Sigmoid colon (tissue), 6 donors: ENCODE measurements at regions not wholly inside any gene's neighbourhood (a gene's known extent, or its start where the extent isn't known, plus 50 kb on each side); places are given as distances from the start of the nearest gene placed in this dataset.

Source experiments
- DNase-seq: peaks from one replicate; pipeline ENCODE4 v3.0.0-alpha.2; 2019
- H3K27ac ChIP-seq, 4 donors: fragments of 200-600 bp; sonication (generic); one replicate each; pipeline ENCODE4 v1.5.1; 2016 to 2019; ENCODE audit warnings: mild to moderate bottlenecking in 1 of 4
- H3K27me3 ChIP-seq, 3 donors: fragments of 200-600 bp; sonication (generic); one replicate each; pipeline ENCODE4 v1.5.1; 2019; ENCODE audit warnings: mild to moderate bottlenecking in 1 of 3
- H3K36me3 ChIP-seq, 4 donors: fragments of 200-600 bp; sonication (generic); one replicate each; pipeline ENCODE4 v1.5.1; 2016 to 2019
- H3K4me1 ChIP-seq, 4 donors: fragments of 200-600 bp; sonication (generic); one replicate each; pipeline ENCODE4 v1.5.1; 2017 to 2019
- H3K4me3 ChIP-seq, 4 donors: fragments of 200-600 bp; sonication (generic); one replicate each; pipeline ENCODE4 v1.5.1; 2017 to 2019; ENCODE audit warnings: mild to moderate bottlenecking in 2 of 4, moderate library complexity in 1 of 4
- H3K9me3 ChIP-seq, 4 donors: fragments of 200-600 bp in 3 of 4; sonication (generic) in 3 of 4; one replicate each; pipeline versions ENCODE4 v1.5.1 to v1.6.1; 2013 to 2019
- CTCF ChIP-seq, 4 experiments: fragments of 450-650 bp in 3 of 4; fragments of 200-600 bp in 1 of 4; IDR thresholded peaks; one replicate each; pipeline ENCODE4 v1.5.1; 2016 to 2019; ENCODE audit warnings: antibody characterized with exemption in 4 of 4, mild to moderate bottlenecking in 3 of 4, moderate library complexity in 2 of 4
- EP300 ChIP-seq, 4 donors: sonication (generic); formaldehyde crosslinking; IDR thresholded peaks; one replicate each; pipeline ENCODE4 v1.6.1; 2017; ENCODE audit warnings: antibody characterized with exemption in 4 of 4
- POLR2A ChIP-seq, 2 donors: fragments of 450-650 bp; IDR thresholded peaks; one replicate each; pipeline ENCODE4 v1.6.1; 2016; ENCODE audit warnings: antibody characterized with exemption in 2 of 2, mild to moderate bottlenecking in 2 of 2, moderate library complexity in 2 of 2
- POLR2AphosphoS5 ChIP-seq, 4 donors: sonication (generic); formaldehyde crosslinking; IDR thresholded peaks; one replicate each; pipeline ENCODE4 v1.6.1; 2017; ENCODE audit warnings: antibody characterized with exemption in 4 of 4
- WGBS, 2 donors: extraction: QIAGEN DNeasy Blood & Tissue Kit; methylation state at CpG; one replicate each; pipeline ENCODE4 v1.1.7; 2013; 5-methylcytosine and 5-hydroxymethylcytosine counted together
- intact Hi-C: fragments of 100-400 bp; cut with DNase I; formaldehyde crosslinking; loops from one replicate; pipeline ENCODE4 v1.15.1; 2023
- donor health status: healthy with polysubstance abuse.
- donor health status: healthy.

- Histone ChIP-seq H3K4me3 (no peak overlapping the region), H3K27ac (no peak overlapping the region), H3K36me3 (no peaks in the 10 kb centered on the region), H3K4me1 (no peaks in the 10 kb centered on the region), H3K27me3 (no peaks in the 10 kb centered on the region), H3K9me3 (no peaks in the 10 kb centered on the region)
- TF ChIP-seq CTCF (IDR thresholded peaks at IDR 0.05) (no peak), POLR2AphosphoS5 (IDR thresholded peaks at IDR 0.05) (no peak), POLR2A (IDR thresholded peaks at IDR 0.05) (no peak), EP300 (IDR thresholded peaks at IDR 0.05) (no peak)
- intact Hi-C loops, result loop anchor here (5.0 kb wide), 2 partner anchors 118 to 238 kb away; partner anchors contain the start of gene RASGRP1
- no peak for DNase-seq
- 84 to 86% methylated on average over 5 of the region's 5 CpGs for WGBS, 2 donors
These were observed 116.2 kb upstream of the RASGRP1 start for GRCh38 chr15:38680775-38681174.

GRCh38 chr15:38682363-38682762 lies 117.7 kb upstream of the RASGRP1 start:
- no peak for DNase-seq
- Histone ChIP-seq H3K36me3 (no peaks in the 10 kb centered on the region), H3K4me3 (no peak overlapping the region), H3K9me3 (no peaks in the 10 kb centered on the region), H3K27me3 (no peaks in the 10 kb centered on the region), H3K27ac (no peak overlapping the region), H3K4me1 (no peaks in the 10 kb centered on the region)
- TF ChIP-seq POLR2A (IDR thresholded peaks at IDR 0.05) (no peak), EP300 (IDR thresholded peaks at IDR 0.05) (no peak), POLR2AphosphoS5 (IDR thresholded peaks at IDR 0.05) (no peak), CTCF (IDR thresholded peaks at IDR 0.05) (no peak)
- intact Hi-C loops, result loop anchor here (2.0 to 5.0 kb wide), 3 partner anchors 120 to 240 kb away; partner anchors contain the start of gene RASGRP1
- WGBS, 2 donors, result 63 to 76% methylated on average over 3 of the region's 3 CpGs

GRCh38 chr15:38682861-38683260 lies 118.2 kb upstream of the RASGRP1 start:
- WGBS, 2 donors, result 79 to 91% methylated on average over 2 of the region's 2 CpGs
- Histone ChIP-seq H3K4me3 (no peak overlapping the region), H3K4me1 (no peaks in the 10 kb centered on the region), H3K9me3 (no peaks in the 10 kb centered on the region), H3K36me3 (no peaks in the 10 kb centered on the region), H3K27me3 (no peaks in the 10 kb centered on the region), H3K27ac (no peak overlapping the region)
- TF ChIP-seq POLR2A (IDR thresholded peaks at IDR 0.05), result no peak
- no peak for TF ChIP-seq POLR2AphosphoS5 (IDR thresholded peaks at IDR 0.05)
- TF ChIP-seq CTCF (IDR thresholded peaks at IDR 0.05), result no peak
- TF ChIP-seq EP300 (IDR thresholded peaks at IDR 0.05), result no peak
- DNase-seq, result no peak
- intact Hi-C loops, result loop anchor here (2.0 to 5.0 kb wide), 3 partner anchors 121 to 241 kb away; partner anchors contain the start of gene RASGRP1

GRCh38 chr15:38683382-38684242 lies 119.0 kb upstream of the RASGRP1 start:
- no peak for TF ChIP-seq POLR2AphosphoS5 (IDR thresholded peaks at IDR 0.05)
- TF ChIP-seq CTCF (IDR thresholded peaks at IDR 0.05), result peak; percentile 26 to 68 (median 50)
- Histone ChIP-seq H3K36me3 (no peaks in the 10 kb centered on the region), H3K9me3 (no peaks in the 10 kb centered on the region), H3K4me3 (no peak overlapping the region), H3K27ac (no peak overlapping the region), H3K4me1 (no peaks in the 10 kb centered on the region), H3K27me3 (no peaks in the 10 kb centered on the region)
- intact Hi-C loops, result loop anchor here (2.0 to 5.0 kb wide), 3 partner anchors 121 to 241 kb away; partner anchors contain the start of gene RASGRP1
- DNase-seq, result no peak
- WGBS, 2 donors, result 73 to 81% methylated on average over 2 of the region's 2 CpGs
